IMR-90 (cell line): ENCODE measurements at regions not wholly inside any gene's neighbourhood (a gene's known extent, or its start where the extent isn't known, plus 50 kb on each side); places are given as distances from the start of the nearest gene placed in this dataset.

ENCODE experiments used
- ATAC-seq: fragments of 200-7000 bp; cut with Tn5 transposase; 2 replicates; pipeline ENCODE4 v1.9.1; 2020; ENCODE audit warnings: low read depth, mild to moderate bottlenecking, moderate library complexity
- BruUV-seq: library from RNA; stranded (reverse); fragments of 400-500 nt; replicated peaks from 2 replicates; lab custom pipeline; 2021; lab: Mats Ljungman, UMichigan
- CTCF ChIA-PET: fragments of 300-600 bp; formaldehyde crosslinking; extraction: SDS; loops from one replicate; lab custom pipeline; 2021; ENCODE audit warnings: antibody characterized with exemption; lab: Yijun Ruan, JAX
- POLR2A ChIA-PET: fragments of 300-600 bp; sonication (Branson Sonifier 250); formaldehyde crosslinking; loops from one replicate; lab custom pipeline; 2022; ENCODE audit warnings: antibody characterized with exemption; ENCODE audit not compliant: unreplicated experiment; lab: Charles Lee
- DNase-seq: peaks from one replicate; pipeline ENCODE4 v3.0.0; 2013
- H2AFZ ChIP-seq: replicated peaks from 2 replicates; pipeline ENCODE3; 2013; ENCODE audit warnings: low read length, mild to moderate bottlenecking; ENCODE audit not compliant: poor library complexity
- H2AK5ac ChIP-seq: 2 replicates; pipeline ENCODE4 v1.6.1; 2013; ENCODE audit warnings: low read depth, low read length, inconsistent platforms
- H2AK9ac ChIP-seq: replicated peaks from 2 replicates; pipeline ENCODE3; 2013; ENCODE audit warnings: mild to moderate bottlenecking, low read depth, low read length, moderate library complexity; ENCODE audit not compliant: poor library complexity
- H2BK120ac ChIP-seq: 2 replicates; pipeline ENCODE4 v1.6.1; 2013; ENCODE audit warnings: low read depth, low read length, inconsistent platforms
- H2BK15ac ChIP-seq: 3 replicates; pipeline ENCODE4 v1.6.1; 2013; ENCODE audit warnings: low read depth, low read length, inconsistent platforms
- H2BK20ac ChIP-seq: 2 replicates; pipeline ENCODE4 v1.6.1; 2013; ENCODE audit warnings: low read depth, mild to moderate bottlenecking, inconsistent platforms, low read length, moderate library complexity
- H2BK5ac ChIP-seq: 2 replicates; pipeline ENCODE4 v1.6.1; 2013; ENCODE audit warnings: mild to moderate bottlenecking, low read depth, low read length, inconsistent platforms; ENCODE audit not compliant: poor library complexity, severe bottlenecking
- H3K14ac ChIP-seq: replicated peaks from 2 replicates; pipeline ENCODE4 v1.6.1; 2013; ENCODE audit warnings: low read depth, low read length, inconsistent platforms
- H3K18ac ChIP-seq: 2 replicates; pipeline ENCODE4 v1.6.1; 2013; ENCODE audit warnings: low read depth, low read length, control low read depth
- H3K23ac ChIP-seq: 2 replicates; pipeline ENCODE4 v1.6.1; 2013; ENCODE audit warnings: low read depth, low read length, inconsistent platforms
- H3K27ac ChIP-seq: 2 replicates; pipeline ENCODE4 v1.5.1; 2013; ENCODE audit warnings: mild to moderate bottlenecking, control low read depth, low read length; ENCODE audit not compliant: insufficient read depth
- H3K27me3 ChIP-seq: 2 replicates; pipeline ENCODE4 v1.6.1; 2013; ENCODE audit warnings: low read length; ENCODE audit not compliant: control insufficient read depth, insufficient read depth
- H3K36me3 ChIP-seq: 2 replicates; pipeline ENCODE4 v1.6.1; 2013; ENCODE audit warnings: low read length, mixed read lengths; ENCODE audit not compliant: control insufficient read depth, insufficient read depth
- H3K4ac ChIP-seq: 2 replicates; pipeline ENCODE4 v1.6.1; 2013; ENCODE audit warnings: low read depth, low read length, inconsistent platforms
- H3K4me1 ChIP-seq: 2 replicates; pipeline ENCODE4 v1.6.1; 2013; ENCODE audit warnings: low read length, mixed read lengths; ENCODE audit not compliant: control insufficient read depth, insufficient read depth
- H3K4me2 ChIP-seq: 2 replicates; pipeline ENCODE4 v1.6.1; 2013; ENCODE audit warnings: low read depth, mild to moderate bottlenecking, control low read depth, low read length, moderate library complexity
- H3K4me3 ChIP-seq: 2 replicates; pipeline ENCODE4 v1.5.1; 2013; ENCODE audit warnings: low read depth, mild to moderate bottlenecking, control low read depth, low read length, moderate library complexity; ENCODE audit not compliant: insufficient read depth
- H3K56ac ChIP-seq: 2 replicates; pipeline ENCODE4 v1.6.1; 2013; ENCODE audit warnings: low read length, inconsistent platforms; ENCODE audit not compliant: insufficient read depth; ENCODE audit errors: extremely low read depth
- H3K79me1 ChIP-seq, 2 experiments: 2 replicates each; pipeline ENCODE4 v1.6.1; 2013; ENCODE audit warnings: low read length in 2 of 2, inconsistent platforms in 1 of 2, low read depth in 1 of 2
- H3K9ac ChIP-seq: 2 replicates; pipeline ENCODE4 v1.6.1; 2013; ENCODE audit warnings: low read depth, low read length, control low read depth
- H3K9me1 ChIP-seq: 2 replicates; pipeline ENCODE4 v1.6.1; 2013; ENCODE audit warnings: low read length, inconsistent platforms; ENCODE audit not compliant: insufficient read depth
- H3K9me3 ChIP-seq: 2 replicates; pipeline ENCODE4 v1.6.1; 2013; ENCODE audit warnings: low read length; ENCODE audit not compliant: control insufficient read depth, insufficient read depth
- H4K20me1 ChIP-seq: 2 replicates; pipeline ENCODE4 v1.6.1; 2013; ENCODE audit warnings: low read length, inconsistent platforms; ENCODE audit not compliant: insufficient read depth
- H4K5ac ChIP-seq: 2 replicates; pipeline ENCODE4 v1.6.1; 2013; ENCODE audit warnings: mild to moderate bottlenecking, low read depth, low read length, control low read depth
- H4K8ac ChIP-seq, 2 experiments: 2 replicates each; pipeline ENCODE4 v1.6.1; 2013; ENCODE audit warnings: low read depth in 2 of 2, low read length in 2 of 2, control low read depth in 1 of 2, inconsistent platforms in 1 of 2
- H4K91ac ChIP-seq: 2 replicates; pipeline ENCODE4 v1.6.1; 2013; ENCODE audit warnings: low read depth, low read length, inconsistent platforms; ENCODE audit not compliant: insufficient read depth
- BHLHE40 ChIP-seq: fragments of 150-350 bp; IDR thresholded peaks from 2 replicates; pipeline ENCODE4 v1.6.1; 2016; ENCODE audit warnings: mild to moderate bottlenecking, low read depth, low read length
- CEBPB ChIP-seq: IDR thresholded peaks from 2 replicates; pipeline ENCODE4 v1.6.1; 2012; ENCODE audit warnings: low read depth, low read length, improper control_type of control experiment
- CTCF ChIP-seq: conservative IDR thresholded peaks from 2 replicates; pipeline ENCODE4 v1.5.1; 2012; ENCODE audit warnings: mild to moderate bottlenecking, low read depth, low read length, improper control_type of control experiment
- FOS ChIP-seq: fragments of 150-350 bp; IDR thresholded peaks from 2 replicates; pipeline ENCODE4 v1.6.1; 2016; ENCODE audit warnings: low read depth, low read length
- MAFK ChIP-seq: IDR thresholded peaks from 2 replicates; pipeline ENCODE4 v1.6.1; 2012; ENCODE audit warnings: low read depth, low read length, improper control_type of control experiment
- MAZ ChIP-seq: IDR thresholded peaks from 2 replicates; pipeline ENCODE4 v1.6.1; 2012; ENCODE audit warnings: low read depth, mild to moderate bottlenecking, low read length, improper control_type of control experiment, moderate library complexity, borderline replicate concordance
- MXI1 ChIP-seq: IDR thresholded peaks from 2 replicates; pipeline ENCODE4 v1.6.1; 2012; ENCODE audit warnings: low read depth, mild to moderate bottlenecking, low read length, moderate library complexity, borderline replicate concordance
- NFE2L2 ChIP-seq: fragments of 150-350 bp; IDR thresholded peaks from 2 replicates; pipeline ENCODE4 v1.6.1; 2016; ENCODE audit warnings: low read depth, mild to moderate bottlenecking, low read length
- POLR2A ChIP-seq: IDR thresholded peaks from 2 replicates; pipeline ENCODE4 v1.6.1; 2012; ENCODE audit warnings: mild to moderate bottlenecking, low read depth, low read length
- RAD21 ChIP-seq: IDR thresholded peaks from 2 replicates; pipeline ENCODE4 v1.6.1; 2012; ENCODE audit warnings: low read length, improper control_type of control experiment
- RCOR1 ChIP-seq: IDR thresholded peaks from 2 replicates; pipeline ENCODE4 v1.6.1; 2012; ENCODE audit warnings: mild to moderate bottlenecking, low read length, improper control_type of control experiment; ENCODE audit not compliant: insufficient replicate concordance
- RFX5 ChIP-seq: IDR thresholded peaks from 2 replicates; pipeline ENCODE4 v1.8.0; 2012; ENCODE audit warnings: low read depth, mild to moderate bottlenecking, low read length, moderate library complexity
- SMC3 ChIP-seq: fragments of 150-350 bp; IDR thresholded peaks from 2 replicates; pipeline ENCODE4 v1.6.1; 2016; ENCODE audit warnings: low read depth, mild to moderate bottlenecking, antibody characterized with exemption, low read length, moderate library complexity
- USF2 ChIP-seq: fragments of 150-350 bp; IDR thresholded peaks from 2 replicates; pipeline ENCODE4 v1.6.1; 2017; ENCODE audit warnings: mild to moderate bottlenecking, antibody characterized with exemption, low read length, low read depth
- WGBS, 2 experiments: methylation state at CpG; one replicate each; pipeline versions ENCODE4 v1.1.5 to v1.1.7; 2013; ENCODE audit warnings: missing lambda C conversion rate in 2 of 2; ENCODE audit not compliant: insufficient read length in 1 of 2; ENCODE audit errors: extremely low coverage in 2 of 2; 5-methylcytosine and 5-hydroxymethylcytosine counted together
- dilution Hi-C: fragments of 300-500 bp; cut with HindIII; formaldehyde crosslinking; loops from one replicate; pipeline ENCODE4 v1.14.3; 2018; ENCODE audit warnings: low sequenced_read_pairs; ENCODE audit not compliant: unreplicated experiment
- in situ Hi-C: fragments of 300-500 bp; cut with MboI; formaldehyde crosslinking; loops from 3 replicates; pipeline ENCODE4 v1.14.3; 2019; ENCODE audit warnings: low sequenced_read_pairs, inconsistent platforms, mixed read lengths
- intact Hi-C: fragments of 100-400 bp; cut with micrococcal nuclease; formaldehyde crosslinking; loops from 2 replicates; pipeline ENCODE4 v1.10.0; 2022

- Histone ChIP-seq H4K20me1 (no peaks in the 10 kb centered on the region), H3K9me3 (peaks cover 1% of the 10 kb centered on the region; the same call in 1 of the 2 replicates), H2BK120ac (no peak overlapping the region), H3K27me3 (no peaks in the 10 kb centered on the region), H3K14ac (no peak overlapping the region), H2AK9ac (no peak overlapping the region), H3K4me2 (no peak overlapping the region), H3K4me1 (no peaks in the 10 kb centered on the region), H3K36me3 (no peaks in the 10 kb centered on the region), H3K4me3 (no peak overlapping the region), H2BK20ac (no peak overlapping the region), H4K8ac (no peak overlapping the region), H4K5ac (no peak overlapping the region), H3K9ac (no peak overlapping the region), H3K23ac (no peak overlapping the region), H3K4ac (no peak overlapping the region), H2BK5ac (no peak overlapping the region), H2AFZ (no peak overlapping the region), H2AK5ac (no peak overlapping the region), H3K27ac (no peak overlapping the region), H2BK15ac (no peak overlapping the region), H4K91ac (no peak overlapping the region), H3K9me1 (no peaks in the 10 kb centered on the region), H3K56ac (no peak overlapping the region), H3K79me1 (no peaks in the 10 kb centered on the region), H3K18ac (no peak overlapping the region)
- BruUV-seq, result no TSS peak
- DNase-seq (no peak), ATAC-seq (no peak)
- in situ Hi-C loops, result no loop called here
- POLR2A ChIA-PET, result no interaction called here
- CTCF ChIA-PET, result no interaction called here
- TF ChIP-seq RAD21 (no peak), POLR2A (no peak), RCOR1 (no peak), FOS (no peak), SMC3 (no peak), CTCF (no peak), BHLHE40 (no peak), MAZ (no peak), RFX5 (no peak), NFE2L2 (no peak), MAFK (no peak), MXI1 (no peak), USF2 (no peak), CEBPB (no peak)
- intact Hi-C loops, result loop anchor here (5.0 kb wide), 1 partner anchor 328 kb away; no protein-coding TSS in a partner anchor
- dilution Hi-C loops, result no loop called here
- no CpG with 5 or more reads among the region's 2 CpGs for WGBS, 2 experiments
Measured at GRCh38 chr13:71209217-71209616, 657.8 kb downstream of the DACH1 start.
